Glutamatergic neuron (in vitro differentiated cells): ENCODE measurements at regions not wholly inside any gene's neighbourhood (a gene's known extent, or its start where the extent isn't known, plus 50 kb on each side); places are given as distances from the start of the nearest gene placed in this dataset.

Source experiments
- DNase-seq: peaks from one replicate; pipeline ENCODE4 v3.0.0; 2022
- H3K27ac Mint-ChIP-seq: one replicate; pipeline ENCODE4 v1.8.0; 2020; ENCODE audit warnings: mild to moderate bottlenecking, mixed read lengths, inconsistent platforms; ENCODE audit not compliant: unreplicated experiment
- H3K27me3 Mint-ChIP-seq: one replicate; pipeline ENCODE4 v1.8.0; 2020; ENCODE audit warnings: mild to moderate bottlenecking, moderate library complexity, mixed read lengths, inconsistent platforms; ENCODE audit not compliant: unreplicated experiment
- H3K36me3 Mint-ChIP-seq: one replicate; pipeline ENCODE4 v1.8.0; 2020; ENCODE audit warnings: mild to moderate bottlenecking, mixed read lengths, inconsistent platforms; ENCODE audit not compliant: unreplicated experiment
- H3K4me1 Mint-ChIP-seq: one replicate; pipeline ENCODE4 v1.8.0; 2020; ENCODE audit warnings: mild to moderate bottlenecking, low read depth, mixed read lengths, inconsistent platforms; ENCODE audit not compliant: unreplicated experiment
- H3K4me3 Mint-ChIP-seq: one replicate; pipeline ENCODE4 v1.8.0; 2020; ENCODE audit warnings: mild to moderate bottlenecking, mixed read lengths, inconsistent platforms; ENCODE audit not compliant: unreplicated experiment
- H3K9me3 Mint-ChIP-seq: one replicate; pipeline ENCODE4 v1.8.0; 2020; ENCODE audit warnings: mild to moderate bottlenecking, moderate library complexity, mixed read lengths, inconsistent platforms; ENCODE audit not compliant: unreplicated experiment
- TF ChIP-seq, protein P1 (sequence below): fragments of 200-600 bp; sonication (generic); IDR thresholded peaks from one replicate; pipeline ENCODE4 v1.5.0; 2021; ENCODE audit not compliant: partially characterized antibody, unreplicated experiment

- Mint-ChIP-seq H3K27ac (no peak overlapping the region), H3K27me3 (peaks cover 4% of the 10 kb centered on the region)
These were observed 168.2 kb downstream of the DRD1 start for GRCh38 chr5:175275748-175276147.

DNA sequence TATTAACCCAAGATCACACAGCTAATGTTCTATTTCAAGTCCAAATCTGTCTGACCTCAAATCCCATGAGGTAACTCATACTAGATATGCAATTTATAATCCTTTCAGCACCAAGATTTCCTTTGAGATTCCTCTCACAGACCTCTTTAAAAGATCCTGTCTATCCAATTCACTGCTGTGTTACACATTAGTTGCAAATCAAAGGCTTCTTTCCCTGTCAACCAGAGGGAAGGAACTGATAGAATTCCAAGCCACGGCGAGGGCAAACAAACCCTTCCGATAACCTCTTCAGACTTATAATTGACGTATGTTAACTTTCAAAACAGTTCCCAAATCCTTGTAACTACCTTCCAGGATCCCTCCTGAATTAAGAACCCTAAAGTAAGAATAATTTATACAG lies 168.9 kb downstream of the DRD1 start:
- H3K9me3 Mint-ChIP-seq, result no peaks in the 10 kb centered on the region
- H3K4me3 Mint-ChIP-seq, result no peak overlapping the region
- H3K27me3 Mint-ChIP-seq, result peaks cover 4% of the 10 kb centered on the region
- H3K36me3 Mint-ChIP-seq, result no peaks in the 10 kb centered on the region
- no peaks in the 10 kb centered on the region for H3K4me1 Mint-ChIP-seq
- DNase-seq, result no peak
- H3K27ac Mint-ChIP-seq, result no peak overlapping the region
- TF ChIP-seq, protein P1, sequence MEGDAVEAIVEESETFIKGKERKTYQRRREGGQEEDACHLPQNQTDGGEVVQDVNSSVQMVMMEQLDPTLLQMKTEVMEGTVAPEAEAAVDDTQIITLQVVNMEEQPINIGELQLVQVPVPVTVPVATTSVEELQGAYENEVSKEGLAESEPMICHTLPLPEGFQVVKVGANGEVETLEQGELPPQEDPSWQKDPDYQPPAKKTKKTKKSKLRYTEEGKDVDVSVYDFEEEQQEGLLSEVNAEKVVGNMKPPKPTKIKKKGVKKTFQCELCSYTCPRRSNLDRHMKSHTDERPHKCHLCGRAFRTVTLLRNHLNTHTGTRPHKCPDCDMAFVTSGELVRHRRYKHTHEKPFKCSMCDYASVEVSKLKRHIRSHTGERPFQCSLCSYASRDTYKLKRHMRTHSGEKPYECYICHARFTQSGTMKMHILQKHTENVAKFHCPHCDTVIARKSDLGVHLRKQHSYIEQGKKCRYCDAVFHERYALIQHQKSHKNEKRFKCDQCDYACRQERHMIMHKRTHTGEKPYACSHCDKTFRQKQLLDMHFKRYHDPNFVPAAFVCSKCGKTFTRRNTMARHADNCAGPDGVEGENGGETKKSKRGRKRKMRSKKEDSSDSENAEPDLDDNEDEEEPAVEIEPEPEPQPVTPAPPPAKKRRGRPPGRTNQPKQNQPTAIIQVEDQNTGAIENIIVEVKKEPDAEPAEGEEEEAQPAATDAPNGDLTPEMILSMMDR, result no peak

More at GRCh38 chr5:175275748-175276147, 168.2 kb downstream of the DRD1 start:
- Mint-ChIP-seq H3K36me3 (no peaks in the 10 kb centered on the region), H3K4me3 (no peak overlapping the region), H3K4me1 (no peaks in the 10 kb centered on the region), H3K9me3 (no peaks in the 10 kb centered on the region)
- no peak for DNase-seq
- TF ChIP-seq, protein P1, result no peak

DNA sequence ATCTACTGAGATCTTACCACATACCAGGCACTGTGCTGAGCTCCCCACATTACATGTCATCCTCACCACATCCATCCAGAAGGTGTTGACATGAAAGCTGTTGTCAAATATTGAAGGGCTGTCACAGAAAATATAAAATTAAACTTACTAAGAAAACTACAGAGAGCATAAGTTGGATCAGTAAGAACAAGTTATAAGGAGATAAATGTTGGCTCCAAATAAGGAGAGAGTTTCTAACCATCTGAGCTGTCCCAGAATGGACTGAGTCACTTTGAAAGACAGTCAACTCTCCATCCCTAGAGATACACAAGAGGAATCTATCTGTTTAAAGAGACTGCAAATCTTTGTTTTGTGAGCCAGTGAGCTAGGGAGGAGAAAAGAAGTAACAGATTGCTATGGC lies 169.8 kb downstream of the DRD1 start:
- Mint-ChIP-seq H3K27me3 (peaks cover 4% of the 10 kb centered on the region), H3K27ac (no peak overlapping the region)

GRCh38 chr5:175264406-175264805 lies 179.6 kb downstream of the DRD1 start:
- Mint-ChIP-seq H3K4me1 (no peaks in the 10 kb centered on the region), H3K27me3 (no peaks in the 10 kb centered on the region), H3K4me3 (no peak overlapping the region), H3K27ac (no peak overlapping the region), H3K36me3 (no peaks in the 10 kb centered on the region), H3K9me3 (no peaks in the 10 kb centered on the region)
- DNase-seq, result no peak
- TF ChIP-seq, protein P1, result no peak

More for the DNA sequence above, 169.8 kb downstream of the DRD1 start:
- no peak overlapping the region for H3K4me3 Mint-ChIP-seq
- DNase-seq, result no peak
- no peaks in the 10 kb centered on the region for H3K36me3 Mint-ChIP-seq
- TF ChIP-seq, protein P1, result no peak
- H3K9me3 Mint-ChIP-seq, result no peaks in the 10 kb centered on the region
- no peaks in the 10 kb centered on the region for H3K4me1 Mint-ChIP-seq

- DNase-seq, result no peak
- Mint-ChIP-seq H3K9me3 (no peaks in the 10 kb centered on the region), H3K27ac (no peak overlapping the region), H3K4me1 (no peaks in the 10 kb centered on the region), H3K36me3 (no peaks in the 10 kb centered on the region), H3K4me3 (no peak overlapping the region), H3K27me3 (no peaks in the 10 kb centered on the region)
- TF ChIP-seq, protein P1, result no peak
These were observed 180.2 kb downstream of the DRD1 start for GRCh38 chr5:175263776-175264175.
